Ovary (tissue), 3 donors: ENCODE measurements at regions not wholly inside any gene's neighbourhood (a gene's known extent, or its start where the extent isn't known, plus 50 kb on each side); places are given as distances from the start of the nearest gene placed in this dataset.

Experiments
- CTCF ChIP-seq, 3 donors: fragments of 450-650 bp in 2 of 3; fragments of 200-600 bp in 1 of 3; IDR thresholded peaks; one replicate each; pipeline versions ENCODE4 v1.5.1 to v1.8.0; 2016 to 2022; ENCODE audit warnings: antibody characterized with exemption in 3 of 3, mild to moderate bottlenecking in 1 of 3
- EP300 ChIP-seq: sonication (generic); formaldehyde crosslinking; IDR thresholded peaks from one replicate; pipeline ENCODE4 v1.6.1; 2017; ENCODE audit warnings: antibody characterized with exemption
- POLR2A ChIP-seq: fragments of 450-650 bp; IDR thresholded peaks from one replicate; pipeline ENCODE4 v1.6.1; 2017; ENCODE audit warnings: antibody characterized with exemption, mild to moderate bottlenecking, moderate library complexity
- donor health status: DM: no; HTN: no; CAD: no.

GRCh38 chr16:86217001-86217890 is 293.1 kb upstream of the FOXF1 start:
- TF ChIP-seq CTCF (IDR thresholded peaks at IDR 0.05), result no peak
- TF ChIP-seq POLR2A, result no peak
- no peak for TF ChIP-seq EP300
